Osteoblast (primary cell): ENCODE measurements at regions not wholly inside any gene's neighbourhood (a gene's known extent, or its start where the extent isn't known, plus 50 kb on each side); places are given as distances from the start of the nearest gene placed in this dataset.

Experiments used
- DNase-seq: peaks from one replicate; pipeline ENCODE4 v3.0.0; 2011; ENCODE audit warnings: low spot score, mixed read lengths; ENCODE audit not compliant: insufficient read length; ENCODE audit errors: missing footprints
- H2AFZ ChIP-seq: 2 replicates; pipeline ENCODE4 v1.6.0; 2011; ENCODE audit warnings: mild to moderate bottlenecking, low read length
- H3K27ac ChIP-seq: 2 replicates; pipeline ENCODE4 v1.5.1; 2011; ENCODE audit warnings: mild to moderate bottlenecking, low read depth, low read length, moderate library complexity
- H3K27me3 ChIP-seq: 2 replicates; pipeline ENCODE4 v1.6.0; 2012; ENCODE audit warnings: mild to moderate bottlenecking, control low read depth, inconsistent platforms, low read length, moderate library complexity; ENCODE audit not compliant: insufficient read depth
- H3K36me3 ChIP-seq: 2 replicates; pipeline ENCODE4 v1.5.1; 2011; ENCODE audit warnings: mild to moderate bottlenecking, low read length, control low read depth, moderate library complexity; ENCODE audit not compliant: insufficient read depth
- H3K4me1 ChIP-seq: 2 replicates; pipeline ENCODE4 v1.5.1; 2011; ENCODE audit warnings: mild to moderate bottlenecking, low read length, control low read depth, moderate library complexity; ENCODE audit not compliant: insufficient read depth
- H3K4me2 ChIP-seq: 2 replicates; pipeline ENCODE4 v1.6.0; 2011; ENCODE audit warnings: mild to moderate bottlenecking, low read length; ENCODE audit not compliant: insufficient read depth
- H3K4me3 ChIP-seq: fragments of 200-600 bp; sonication (generic); 3 replicates; pipeline ENCODE4 v1.5.1; 2012; ENCODE audit warnings: mild to moderate bottlenecking, low read length, inconsistent platforms; ENCODE audit not compliant: insufficient read depth
- H3K79me2 ChIP-seq: 2 replicates; pipeline ENCODE4 v1.6.0; 2012; ENCODE audit warnings: mild to moderate bottlenecking, low read length, control low read depth, inconsistent platforms; ENCODE audit not compliant: insufficient read depth
- H3K9me3 ChIP-seq: 2 replicates; pipeline ENCODE4 v1.5.1; 2011; ENCODE audit warnings: low read depth, low read length, control low read depth
- H4K20me1 ChIP-seq: 2 replicates; pipeline ENCODE4 v1.6.0; 2012; ENCODE audit warnings: mild to moderate bottlenecking, low read length, control low read depth; ENCODE audit not compliant: insufficient read depth
- CTCF ChIP-seq: IDR thresholded peaks from 2 replicates; pipeline ENCODE4 v1.5.1; 2011; ENCODE audit warnings: mild to moderate bottlenecking, low read depth, low read length, moderate library complexity; ENCODE audit errors: extremely low read depth

GRCh38 chr19:46959894-46960556 lies 59.6 kb upstream of the NPAS1 start:
- H3K79me2 ChIP-seq: peaks cover 68% of the 10 kb centered on the region
- no peak overlapping the region for H3K4me3 ChIP-seq
- no peak overlapping the region for H2AFZ ChIP-seq
- no peak overlapping the region for H3K4me2 ChIP-seq
- peaks cover 7% of the 10 kb centered on the region for H3K36me3 ChIP-seq
- peaks cover 43% of the 10 kb centered on the region for H3K4me1 ChIP-seq
- no peak for TF ChIP-seq CTCF
- DNase-seq: no peak
- no peaks in the 10 kb centered on the region for H4K20me1 ChIP-seq
- H3K9me3 ChIP-seq: no peaks in the 10 kb centered on the region
- H3K27me3 ChIP-seq: no peaks in the 10 kb centered on the region
- H3K27ac ChIP-seq: peak overlapping the region; percentile 55

GRCh38 chr19:46962030-46962570 lies 57.5 kb upstream of the NPAS1 start:
- Histone ChIP-seq H3K4me2 (peak overlapping the region; percentile 68), H3K27me3 (no peaks in the 10 kb centered on the region), H3K9me3 (no peaks in the 10 kb centered on the region), H3K36me3 (peaks cover 16% of the 10 kb centered on the region), H2AFZ (no peak overlapping the region), H3K4me1 (peaks cover 32% of the 10 kb centered on the region), H4K20me1 (no peaks in the 10 kb centered on the region), H3K27ac (peak overlapping the region; percentile 100), H3K4me3 (no peak overlapping the region), H3K79me2 (peaks cover 72% of the 10 kb centered on the region)
- DNase-seq: no peak
- no peak for TF ChIP-seq CTCF

GRCh38 chr19:46963093-46963734 lies 56.4 kb upstream of the NPAS1 start:
- H3K27me3 ChIP-seq: no peaks in the 10 kb centered on the region
- DNase-seq: peak; percentile 87
- TF ChIP-seq CTCF: no peak
- peaks cover 74% of the 10 kb centered on the region for H3K79me2 ChIP-seq
- H3K4me2 ChIP-seq: peak overlapping the region; percentile 68
- peak overlapping the region; percentile 13 for H3K4me3 ChIP-seq
- peaks cover 19% of the 10 kb centered on the region for H3K36me3 ChIP-seq
- no peaks in the 10 kb centered on the region for H3K9me3 ChIP-seq
- H2AFZ ChIP-seq: no peak overlapping the region
- peak overlapping the region; percentile 100 for H3K27ac ChIP-seq
- no peaks in the 10 kb centered on the region for H4K20me1 ChIP-seq
- peaks cover 31% of the 10 kb centered on the region for H3K4me1 ChIP-seq

GRCh38 chr19:46967578-46968032 lies 52.0 kb upstream of the NPAS1 start:
- no peak for TF ChIP-seq CTCF
- Histone ChIP-seq H4K20me1 (no peaks in the 10 kb centered on the region), H3K4me2 (no peak overlapping the region), H2AFZ (no peak overlapping the region), H3K36me3 (peaks cover 23% of the 10 kb centered on the region), H3K9me3 (no peaks in the 10 kb centered on the region), H3K4me1 (peaks cover 35% of the 10 kb centered on the region), H3K4me3 (no peak overlapping the region), H3K79me2 (peaks cover 67% of the 10 kb centered on the region), H3K27ac (peak overlapping the region; percentile 98), H3K27me3 (no peaks in the 10 kb centered on the region)
- no peak for DNase-seq
